K562 (cell line): ENCODE measurements at regions not wholly inside any gene's neighbourhood (a gene's known extent, or its start where the extent isn't known, plus 50 kb on each side); places are given as distances from the start of the nearest gene placed in this dataset.
A peak's percentile ranks its signal among the peaks of the same experiment; 100 is the strongest.

ENCODE experiments used
- ATAC-seq: fragments of 200-7000 bp; cut with Tn5 transposase; 3 replicates; pipeline ENCODE4 v1.9.1; 2020; ENCODE audit warnings: moderate library complexity
- BruUV-seq: library from RNA; stranded (reverse); fragments of 400-500 nt; replicated peaks from 2 replicates; lab custom pipeline; 2021; lab: Mats Ljungman, UMichigan
- CTCF ChIA-PET: fragments of 300-600 bp; formaldehyde crosslinking; extraction: SDS; loops from one replicate; lab custom pipeline; 2021; ENCODE audit warnings: low intra/inter-chr PET ratio; lab: Yijun Ruan, JAX
- POLR2A ChIA-PET: fragments of 300-600, 350-650 bp; sonication (Branson Sonifier 250); formaldehyde crosslinking; extraction: SDS; loops from one replicate; lab custom pipeline; 2021; ENCODE audit warnings: antibody characterized with exemption, inconsistent platforms; lab: Yijun Ruan, JAX
- DNase-seq, 4 experiments: peaks; one replicate each; pipeline versions ENCODE4 v3.0.0 to v3.0.0-alpha.2; 2011 to 2018; ENCODE audit warnings: low spot score in 3 of 4, mixed read lengths in 3 of 4; ENCODE audit errors: extremely low read depth in 1 of 4
- FAIRE-seq: peaks from 2 replicates; lab custom pipeline; 2011; peaks lifted over from hg19 to GRCh38; lab: Jason Lieb, UNC
- H2AFZ ChIP-seq: 2 replicates; pipeline ENCODE4 v1.6.0; 2011; ENCODE audit warnings: low read depth, low read length, control low read depth, inconsistent platforms
- H3K27ac ChIP-seq: fragments of 200-600 bp; 3 replicates; pipeline ENCODE4 v1.8.0; 2011; ENCODE audit warnings: low read depth, mild to moderate bottlenecking, control low read depth, inconsistent platforms, low read length, moderate library complexity, mixed read lengths; ENCODE audit errors: extremely low read depth
- H3K27me3 ChIP-seq, 2 experiments: fragments of 300-600 bp in 1 of 2; 2 replicates in 1 of 2; 3 replicates in 1 of 2; pipeline versions ENCODE4 v1.6.0 to v1.8.0; 2011; ENCODE audit warnings: inconsistent platforms in 2 of 2, low read length in 2 of 2, mild to moderate bottlenecking in 1 of 2, mixed read lengths in 1 of 2, moderate library complexity in 1 of 2; ENCODE audit not compliant: control insufficient read depth in 2 of 2, insufficient read depth in 2 of 2
- H3K36me3 ChIP-seq: fragments of 300-600 bp; 3 replicates; pipeline ENCODE4 v1.8.0; 2011; ENCODE audit warnings: mild to moderate bottlenecking, low read length, inconsistent platforms; ENCODE audit not compliant: control insufficient read depth, insufficient read depth
- H3K4me1 ChIP-seq, 2 experiments: fragments of 200-600 bp in 1 of 2; replicated peaks in 1 of 2; 2 replicates in 1 of 2; 3 replicates in 1 of 2; pipeline versions ENCODE4 v1.5.1 to v1.8.0; 2011; ENCODE audit warnings: inconsistent platforms in 2 of 2, low read length in 2 of 2, mild to moderate bottlenecking in 1 of 2, mixed read lengths in 1 of 2, moderate library complexity in 1 of 2; ENCODE audit not compliant: control insufficient read depth in 2 of 2, insufficient read depth in 2 of 2
- H3K4me2 ChIP-seq: 2 replicates; pipeline ENCODE4 v1.6.1; 2011; ENCODE audit warnings: low read length, control low read depth, inconsistent platforms, mixed read lengths; ENCODE audit not compliant: insufficient read depth
- H3K4me3 ChIP-seq: fragments of 200-600 bp; sonication (generic), shearing (Covaris generic); 2 replicates; pipeline ENCODE4 v1.5.1; 2016; ENCODE audit warnings: control low read depth, inconsistent platforms
- H3K79me2 ChIP-seq: fragments of 200-600 bp; 3 replicates; pipeline ENCODE4 v1.8.0; 2011; ENCODE audit warnings: low read length, inconsistent platforms; ENCODE audit not compliant: control insufficient read depth, insufficient read depth
- H3K9ac ChIP-seq, 2 experiments: 2 replicates each; pipeline versions ENCODE4 v1.6.0 to v1.6.1; 2011; ENCODE audit warnings: low read depth in 2 of 2, low read length in 2 of 2, control low read depth in 1 of 2, inconsistent platforms in 1 of 2, mild to moderate bottlenecking in 1 of 2, mixed read lengths in 1 of 2; ENCODE audit not compliant: insufficient read depth in 1 of 2
- H3K9me1 ChIP-seq: one replicate; pipeline ENCODE4 v1.6.0; 2011; ENCODE audit warnings: inconsistent platforms, mild to moderate bottlenecking, low read length, moderate library complexity; ENCODE audit not compliant: control insufficient read depth, insufficient read depth
- H3K9me3 ChIP-seq: replicated peaks from 2 replicates; pipeline ENCODE4 v1.5.1; 2011; ENCODE audit warnings: low read depth, low read length, inconsistent platforms; ENCODE audit not compliant: control insufficient read depth, insufficient read depth
- H4K20me1 ChIP-seq: replicated peaks from 2 replicates; pipeline ENCODE4 v1.6.1; 2011; ENCODE audit warnings: low read length, inconsistent platforms, mixed read lengths; ENCODE audit not compliant: control insufficient read depth, insufficient read depth
- ARID1B ChIP-seq: fragments of 450-650 bp; IDR thresholded peaks from 2 replicates; pipeline ENCODE4 v1.6.1; 2016; ENCODE audit warnings: antibody characterized with exemption, mild to moderate bottlenecking, inconsistent platforms
- CBFA2T2 ChIP-seq: fragments of 450-650 bp; conservative IDR thresholded peaks from 2 replicates; pipeline ENCODE4 v1.6.1; 2017; ENCODE audit warnings: mild to moderate bottlenecking
- CBFA2T3 ChIP-seq: fragments of 450-650 bp; IDR thresholded peaks from 2 replicates; pipeline ENCODE4 v1.6.1; 2017
- CCNT2 ChIP-seq: IDR thresholded peaks from 2 replicates; pipeline ENCODE4 v1.6.1; 2011; ENCODE audit warnings: borderline replicate concordance, low read depth, mild to moderate bottlenecking, moderate library complexity, mixed read lengths, low read length; ENCODE audit not compliant: insufficient read length; ENCODE audit errors: extremely low read depth
- CREBBP ChIP-seq: IDR thresholded peaks from one replicate; pipeline ENCODE4 v1.6.1; 2012; ENCODE audit warnings: low read depth, mild to moderate bottlenecking, control low read depth, inconsistent platforms, low read length
- CTCF ChIP-seq, 3 experiments: IDR thresholded peaks in 2 of 3; conservative IDR thresholded peaks in 1 of 3; 2 replicates each; pipeline ENCODE4 v1.5.1; 2011 to 2012; ENCODE audit warnings: low read length in 3 of 3, mild to moderate bottlenecking in 3 of 3, control low read depth in 2 of 3, improper control_type of control experiment in 1 of 3, inconsistent platforms in 1 of 3, low read depth in 1 of 3, mixed read lengths in 1 of 3, moderate library complexity in 1 of 3; ENCODE audit not compliant: insufficient read depth in 2 of 3
- EHMT2 ChIP-seq: fragments of 450-650 bp; IDR thresholded peaks from 2 replicates; pipeline ENCODE4 v1.6.1; 2018; ENCODE audit warnings: antibody characterized with exemption
- EP300 ChIP-seq: IDR thresholded peaks from 2 replicates; pipeline ENCODE4 v1.6.1; 2012; ENCODE audit warnings: low read length, improper control_type of control experiment
- FOXP4 ChIP-seq: sonication (generic); formaldehyde crosslinking; IDR thresholded peaks from 2 replicates; pipeline ENCODE4 v1.8.0; 2022; ENCODE audit warnings: mild to moderate bottlenecking, missing genetic modification reagents, borderline replicate concordance
- GATA2 ChIP-seq: sonication (generic); formaldehyde crosslinking; IDR thresholded peaks from 2 replicates; pipeline ENCODE4 v1.4.0; 2020; ENCODE audit warnings: mild to moderate bottlenecking, missing genetic modification reagents
- MEIS2 ChIP-seq: fragments of 450-650 bp; IDR thresholded peaks from 2 replicates; pipeline ENCODE4 v1.6.1; 2014; ENCODE audit warnings: mild to moderate bottlenecking; ENCODE audit not compliant: partially characterized antibody
- RBM22 ChIP-seq: fragments of 200-400 bp; formaldehyde crosslinking; IDR thresholded peaks from 2 replicates; pipeline ENCODE4 v1.6.1; 2018; ENCODE audit warnings: low read length, low read depth; ENCODE audit not compliant: poor library complexity, severe bottlenecking
- SMAD2 ChIP-seq: fragments of 150-350 bp; IDR thresholded peaks from 2 replicates; pipeline ENCODE4 v1.6.1; 2014; ENCODE audit warnings: low read depth, mild to moderate bottlenecking, low read length
- SMARCA4 ChIP-seq: fragments of 450-650 bp; IDR thresholded peaks from 2 replicates; pipeline ENCODE4 v1.6.1; 2016
- SOX6 ChIP-seq: fragments of 450-650 bp; IDR thresholded peaks from 2 replicates; pipeline ENCODE4 v1.6.1; 2014; ENCODE audit warnings: mild to moderate bottlenecking
- TCF3 ChIP-seq: sonication (generic); formaldehyde crosslinking; IDR thresholded peaks from 2 replicates; pipeline ENCODE4 v1.4.0; 2020; ENCODE audit warnings: mild to moderate bottlenecking, missing genetic modification reagents
- ZNF830 ChIP-seq: fragments of 250-450 bp; sonication (Bioruptor Pico); IDR thresholded peaks from 2 replicates; pipeline ENCODE4 v1.5.0; 2021; ENCODE audit warnings: mild to moderate bottlenecking
- ZZZ3 ChIP-seq: fragments of 450-650 bp; IDR thresholded peaks from 2 replicates; pipeline ENCODE4 v1.6.1; 2016; ENCODE audit warnings: antibody characterized with exemption, mild to moderate bottlenecking, moderate library complexity
- WGBS: fragments of 100-300 bp; shearing (Covaris generic); methylation state at CpG from one replicate; pipeline ENCODE4 v1.1.6; 2016; ENCODE audit warnings: low coverage, mixed read lengths; ENCODE audit not compliant: insufficient coverage; ENCODE audit errors: missing lambda C conversion rate; 5-methylcytosine and 5-hydroxymethylcytosine counted together
- in situ Hi-C: fragments of 300-500 bp; cut with MboI; formaldehyde crosslinking; loops from 4 replicates; pipeline ENCODE4 v1.15.0; 2018; ENCODE audit warnings: inconsistent platforms, mixed read lengths
- intact Hi-C: fragments of 100-400 bp; cut with micrococcal nuclease; formaldehyde crosslinking; loops from 2 replicates; pipeline ENCODE4 v1.14.2; 2022
- TF ChIP-seq, protein P1 (sequence below): fragments of 450-650 bp; IDR thresholded peaks from 2 replicates; pipeline ENCODE4 v1.6.1; 2016
- TF ChIP-seq, protein P2 (sequence below): fragments of 250-450 bp; sonication (Bioruptor Pico); IDR thresholded peaks from 2 replicates; pipeline ENCODE4 v1.6.1; 2021; ENCODE audit warnings: mild to moderate bottlenecking

- Histone ChIP-seq H3K9ac (no peak overlapping the region), H4K20me1 (no peaks in the 10 kb centered on the region), H3K27me3 (no peaks in the 10 kb centered on the region), H2AFZ (no peak overlapping the region), H3K36me3 (no peaks in the 10 kb centered on the region), H3K79me2 (no peaks in the 10 kb centered on the region), H3K4me1 (no peaks in the 10 kb centered on the region), H3K27ac (no peak overlapping the region), H3K4me3 (no peak overlapping the region), H3K4me2 (no peak overlapping the region), H3K9me1 (no peaks in the 10 kb centered on the region), H3K9me3 (no peaks in the 10 kb centered on the region)
- ChIA-PET POLR2A (interaction anchor here (0.8 kb wide), 1 partner anchor 494 kb away, joined by 5 read pairs; no protein-coding TSS in a partner anchor), CTCF (no interaction called here)
- DNase-seq (peak in 2 of 4 experiments; percentile 3 to 23), FAIRE-seq (no peak), ATAC-seq (no peak)
- WGBS: 2% methylated on average over 5 of the region's 5 CpGs
- intact Hi-C loops (no loop called here), in situ Hi-C loops (no loop called here)
- BruUV-seq: no TSS peak
- TF ChIP-seq EHMT2 (no peak), CCNT2 (no peak), SMARCA4 (peak; percentile 25; the same call in 1 of the 2 replicates), CREBBP (no peak), CTCF (IDR thresholded peaks at IDR 0.05 in 2 of 3, conservative IDR thresholded peaks at IDR 0.05 in 1 of 3; ENCODE audit: insufficient read depth in 2 of 3, low read depth in 1 of 3, low read length in 3 of 3) (no peak), GATA2 (CRISPR knock-in tag) (peak; percentile 65), EP300 (peak; percentile 29; the same call in 1 of the 2 replicates), SMAD2 (no peak), ARID1B (peak; percentile 63), CBFA2T3 (peak; percentile 65), ZNF830 (CRISPR knock-in tag) (no peak), FOXP4 (no peak), CBFA2T2 (peak; percentile 25; the same call in 1 of the 2 replicates), SOX6 (0 out of 2 replicates have a peak, but pooled peaks have one; percentile 16), ZZZ3 (no peak), MEIS2 (peak; percentile 83), RBM22 (no peak), TCF3 (CRISPR knock-in tag) (peak; percentile 91)
- TF ChIP-seq, protein P1, sequence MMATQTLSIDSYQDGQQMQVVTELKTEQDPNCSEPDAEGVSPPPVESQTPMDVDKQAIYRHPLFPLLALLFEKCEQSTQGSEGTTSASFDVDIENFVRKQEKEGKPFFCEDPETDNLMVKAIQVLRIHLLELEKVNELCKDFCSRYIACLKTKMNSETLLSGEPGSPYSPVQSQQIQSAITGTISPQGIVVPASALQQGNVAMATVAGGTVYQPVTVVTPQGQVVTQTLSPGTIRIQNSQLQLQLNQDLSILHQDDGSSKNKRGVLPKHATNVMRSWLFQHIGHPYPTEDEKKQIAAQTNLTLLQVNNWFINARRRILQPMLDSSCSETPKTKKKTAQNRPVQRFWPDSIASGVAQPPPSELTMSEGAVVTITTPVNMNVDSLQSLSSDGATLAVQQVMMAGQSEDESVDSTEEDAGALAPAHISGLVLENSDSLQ: peak; percentile 31; the same call in 1 of the 2 replicates
- TF ChIP-seq, protein P2, sequence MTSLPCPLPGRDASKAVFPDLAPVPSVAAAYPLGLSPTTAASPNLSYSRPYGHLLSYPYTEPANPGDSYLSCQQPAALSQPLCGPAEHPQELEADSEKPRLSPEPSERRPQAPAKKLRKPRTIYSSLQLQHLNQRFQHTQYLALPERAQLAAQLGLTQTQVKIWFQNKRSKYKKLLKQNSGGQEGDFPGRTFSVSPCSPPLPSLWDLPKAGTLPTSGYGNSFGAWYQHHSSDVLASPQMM (CRISPR knock-in tag): no peak
Observed at GRCh38 chr14:44405011-44405486, 102.0 kb downstream of the FSCB start.
